Right lobe of liver (tissue), 4 donors: ENCODE measurements at regions not wholly inside any gene's neighbourhood (a gene's known extent, or its start where the extent isn't known, plus 50 kb on each side); places are given as distances from the start of the nearest gene placed in this dataset.

Source experiments
- CTCF ChIP-seq, 4 donors: fragments of 200-600 bp in 3 of 4; fragments of 450-650 bp in 1 of 4; IDR thresholded peaks; one replicate each; pipeline versions ENCODE4 v1.5.1 to v1.8.0; 2016 to 2022; ENCODE audit warnings: antibody characterized with exemption in 4 of 4, mild to moderate bottlenecking in 2 of 4
- POLR2A ChIP-seq: fragments of 450-650 bp; IDR thresholded peaks from one replicate; pipeline ENCODE4 v1.6.1; 2017; ENCODE audit warnings: antibody characterized with exemption, mild to moderate bottlenecking
- donor health status: DM: no; HTN: no; CAD: no.
- donor health status: DM: no; HTN: no; CAD: no.
- donor health status: DM: no; HTN: yes; CAD: no.

- TF ChIP-seq POLR2A: no peak
- TF ChIP-seq CTCF (IDR thresholded peaks at IDR 0.05): no peak
Observed at GRCh38 chr12:89236748-89237383, 115.4 kb downstream of the DUSP6 start.
